HEK293 (cell line): ENCODE measurements at regions not wholly inside any gene's neighbourhood (a gene's known extent, or its start where the extent isn't known, plus 50 kb on each side); places are given as distances from the start of the nearest gene placed in this dataset.

Experiments used
- CTCF ChIA-PET: fragments of 350-600 bp; formaldehyde crosslinking; extraction: SDS; loops from one replicate; lab custom pipeline; 2021; ENCODE audit warnings: antibody characterized with exemption; lab: Yijun Ruan, JAX
- POLR2A ChIA-PET: fragments of 300-600 bp; formaldehyde crosslinking; extraction: SDS; loops from one replicate; lab custom pipeline; 2020; ENCODE audit warnings: antibody characterized with exemption, inconsistent platforms; lab: Yijun Ruan, JAX
- H3K27ac ChIP-seq: fragments of 200-500 bp; sonication (Bioruptor generic); 2 replicates; pipeline ENCODE4 v1.5.1; 2014; ENCODE audit warnings: low read depth, low read length, control low read depth, inconsistent platforms; ENCODE audit errors: extremely low read depth
- H3K36me3 ChIP-seq, 2 experiments: fragments of 200-500 bp in 1 of 2; sonication (Bioruptor generic) in 1 of 2; 1 replicate in 1 of 2; 2 replicates in 1 of 2; pipeline ENCODE4 v1.5.1; 2014 to 2017; ENCODE audit warnings: inconsistent platforms in 2 of 2, low read length in 2 of 2; ENCODE audit not compliant: control insufficient read depth in 2 of 2, insufficient read depth in 1 of 2
- H3K4me1 ChIP-seq: fragments of 200-500 bp; sonication (Bioruptor generic); 2 replicates; pipeline ENCODE4 v1.5.1; 2014; ENCODE audit warnings: mild to moderate bottlenecking, low read length, inconsistent platforms; ENCODE audit not compliant: control insufficient read depth, insufficient read depth
- H3K4me3 ChIP-seq: 2 replicates; pipeline ENCODE4 v1.5.1; 2011; ENCODE audit warnings: low read depth, mild to moderate bottlenecking, control low read depth, low read length, moderate library complexity
- H3K9me3 ChIP-seq: fragments of 200-500 bp; sonication (Bioruptor generic); 2 replicates; pipeline ENCODE4 v1.5.1; 2014; ENCODE audit warnings: low read depth, low read length, inconsistent platforms; ENCODE audit not compliant: control insufficient read depth, insufficient read depth
- ELK4 ChIP-seq: IDR thresholded peaks from 2 replicates; pipeline ENCODE4 v1.6.1; 2011; ENCODE audit warnings: mild to moderate bottlenecking, low read depth, low read length, borderline replicate concordance
- INSM2 ChIP-seq: fragments of 450-650 bp; formaldehyde crosslinking; IDR thresholded peaks from 2 replicates; pipeline ENCODE4 v1.5.1; 2016; ENCODE audit warnings: missing biosample characterization, missing genetic modification characterization
- MEIS1 ChIP-seq: sonication (generic); formaldehyde crosslinking; IDR thresholded peaks from 2 replicates; pipeline ENCODE4 v1.8.1; 2022; ENCODE audit warnings: missing genetic modification reagents, mild to moderate bottlenecking, borderline replicate concordance
- PATZ1 ChIP-seq: fragments of 450-650 bp; formaldehyde crosslinking; IDR thresholded peaks from 2 replicates; pipeline ENCODE4 v1.5.1; 2016; ENCODE audit warnings: missing biosample characterization, missing genetic modification characterization
- SALL2 ChIP-seq: fragments of 450-650 bp; formaldehyde crosslinking; IDR thresholded peaks from 2 replicates; pipeline ENCODE4 v1.5.0; 2017; ENCODE audit warnings: missing biosample characterization, mild to moderate bottlenecking, missing genetic modification characterization, borderline replicate concordance
- ZBTB11 ChIP-seq: fragments of 450-650 bp; formaldehyde crosslinking; conservative IDR thresholded peaks from 2 replicates; pipeline ENCODE4 v1.5.1; 2016; ENCODE audit warnings: low read depth, missing biosample characterization, missing genetic modification characterization
- ZNF16 ChIP-seq: fragments of 450-650 bp; formaldehyde crosslinking; IDR thresholded peaks from 2 replicates; pipeline ENCODE4 v1.5.1; 2016; ENCODE audit warnings: low read depth, missing biosample characterization, missing genetic modification characterization
- ZNF391 ChIP-seq: fragments of 450-650 bp; formaldehyde crosslinking; IDR thresholded peaks from 2 replicates; pipeline ENCODE4 v1.5.1; 2016; ENCODE audit warnings: low read depth, missing biosample characterization, missing genetic modification characterization, borderline replicate concordance
- ZNF423 ChIP-seq: fragments of 450-650 bp; formaldehyde crosslinking; IDR thresholded peaks from 2 replicates; pipeline ENCODE4 v1.5.1; 2016; ENCODE audit warnings: missing biosample characterization, missing genetic modification characterization
- ZNF449 ChIP-seq: fragments of 450-650 bp; formaldehyde crosslinking; IDR thresholded peaks from 2 replicates; pipeline ENCODE4 v1.5.1; 2017; ENCODE audit warnings: missing biosample characterization, mild to moderate bottlenecking, missing genetic modification characterization, moderate library complexity
- ZNF513 ChIP-seq: fragments of 450-650 bp; IDR thresholded peaks from 2 replicates; pipeline ENCODE4 v1.5.1; 2018; ENCODE audit warnings: missing biosample characterization, missing genetic modification characterization
- ZNF530 ChIP-seq: fragments of 450-650 bp; formaldehyde crosslinking; IDR thresholded peaks from 2 replicates; pipeline ENCODE4 v1.5.1; 2016; ENCODE audit warnings: low read depth, missing biosample characterization, missing genetic modification characterization
- ZNF544 ChIP-seq: fragments of 450-650 bp; formaldehyde crosslinking; IDR thresholded peaks from 2 replicates; pipeline ENCODE4 v1.5.0; 2017; ENCODE audit warnings: missing biosample characterization, missing genetic modification characterization
- ZNF610 ChIP-seq: fragments of 450-650 bp; formaldehyde crosslinking; IDR thresholded peaks from 2 replicates; pipeline ENCODE4 v1.5.1; 2016; ENCODE audit warnings: missing biosample characterization, missing genetic modification characterization, borderline replicate concordance
- ZNF624 ChIP-seq: fragments of 450-650 bp; formaldehyde crosslinking; IDR thresholded peaks from 2 replicates; pipeline ENCODE4 v1.5.1; 2017; ENCODE audit warnings: missing biosample characterization, missing genetic modification characterization

GRCh38 chr5:15420201-15420600, 79.8 kb upstream of the FBXL7 start:
- CTCF ChIA-PET = no interaction called here

More at GRCh38 chr5:15420201-15420600, 79.8 kb upstream of the FBXL7 start:
- H3K9me3 ChIP-seq = no peaks in the 10 kb centered on the region
- H3K36me3 ChIP-seq = no peaks in the 10 kb centered on the region
- H3K4me1 ChIP-seq = no peaks in the 10 kb centered on the region
- TF ChIP-seq ZNF423 (tag by site-specific recombination) = no peak
- TF ChIP-seq ZNF530 (tag by site-specific recombination) = no peak
- no peak for TF ChIP-seq ZNF610 (tag by site-specific recombination)
- TF ChIP-seq ZNF391 (tag by site-specific recombination) = no peak
- no peak for TF ChIP-seq ZNF544
- no peak for TF ChIP-seq PATZ1 (tag by site-specific recombination)
- TF ChIP-seq SALL2 (tag by site-specific recombination) = no peak
- TF ChIP-seq ZNF16 = no peak
- TF ChIP-seq MEIS1 (CRISPR knock-in tag) = no peak
- TF ChIP-seq ZNF513 (tag by site-specific recombination) = no peak
- TF ChIP-seq ELK4 = no peak
- TF ChIP-seq ZNF624 (tag by site-specific recombination) = no peak
- TF ChIP-seq ZBTB11 (tag by site-specific recombination) = no peak
- TF ChIP-seq ZNF449 (tag by site-specific recombination) = no peak
- no peak for TF ChIP-seq INSM2
- H3K4me3 ChIP-seq = no peak overlapping the region
- no peak overlapping the region for H3K27ac ChIP-seq
- POLR2A ChIA-PET = no interaction called here
